ENCODE measurements at regions not wholly inside any gene's neighbourhood (a gene's known extent, or its start where the extent isn't known, plus 50 kb on each side); places are given as distances from the start of the nearest gene placed in this dataset.
"Not testable (repeated sequence)": the region's sequence is repeated elsewhere in the genome, so short reads cannot be mapped to it uniquely, and the experiment has no call there.

- H3K27ac ChIP-seq, result no peak overlapping the region
- TF ChIP-seq ZFX (IDR thresholded peaks at IDR 0.05; ENCODE audit: borderline replicate concordance) (no peak), CTCF (IDR thresholded peaks at IDR 0.05) (no peak)
These were observed 170.5 kb upstream of the COPS8 start for GRCh38 chr2:236915186-236915585.

GRCh38 chr2:236915726-236916125 lies 170.0 kb upstream of the COPS8 start:
- no peak overlapping the region for H3K27ac ChIP-seq
- TF ChIP-seq ZFX (IDR thresholded peaks at IDR 0.05; ENCODE audit: borderline replicate concordance) (no peak), CTCF (IDR thresholded peaks at IDR 0.05) (no peak)

DNA sequence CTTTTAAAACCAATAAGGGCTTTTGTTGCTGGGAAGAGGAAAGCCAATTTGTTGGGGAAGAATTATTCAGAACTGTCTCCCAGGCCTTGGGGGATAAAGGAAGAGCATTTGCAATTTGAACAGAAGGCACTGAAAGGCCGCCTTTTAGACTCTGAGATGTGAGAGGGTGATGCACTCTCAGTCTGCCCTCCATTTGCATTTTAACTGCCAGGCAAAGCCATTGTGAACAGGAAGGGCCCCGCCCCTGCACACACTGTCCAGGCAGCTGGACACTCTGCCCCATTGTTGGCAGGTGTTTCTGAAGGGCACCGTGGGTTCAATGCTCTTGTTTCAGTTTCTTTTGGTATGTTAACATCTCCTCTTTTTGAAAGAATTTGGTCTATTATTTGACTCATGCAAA lies 169.5 kb upstream of the COPS8 start:
- TF ChIP-seq ZFX (IDR thresholded peaks at IDR 0.05; ENCODE audit: borderline replicate concordance) (no peak), CTCF (IDR thresholded peaks at IDR 0.05) (no peak)
- no peak overlapping the region for H3K27ac ChIP-seq

GRCh38 chr2:236916651-236917050 lies 169.0 kb upstream of the COPS8 start:
- no peak for TF ChIP-seq ZFX (IDR thresholded peaks at IDR 0.05; ENCODE audit: borderline replicate concordance)
- no peak for TF ChIP-seq CTCF (IDR thresholded peaks at IDR 0.05)
- no peak overlapping the region for H3K27ac ChIP-seq

DNA sequence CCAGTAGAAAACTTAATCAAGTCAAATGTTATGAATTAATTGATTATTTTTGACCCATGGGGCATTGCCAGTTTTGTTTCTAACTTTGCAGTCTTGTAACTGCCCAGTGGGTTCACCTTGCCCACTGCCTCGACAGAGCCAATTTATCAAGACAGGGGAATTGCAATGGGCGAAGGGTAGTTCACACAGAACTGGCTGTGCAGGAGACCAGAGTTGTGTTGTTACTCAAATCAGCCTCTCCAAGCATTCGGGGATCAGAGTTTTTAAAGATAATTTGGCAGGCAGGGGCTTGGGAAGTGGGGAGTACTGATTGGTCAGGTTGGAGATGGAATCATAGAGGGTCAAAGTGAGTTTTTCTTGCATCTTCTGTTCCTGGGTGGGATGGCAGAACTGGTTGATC lies 168.5 kb upstream of the COPS8 start:
- no peak for TF ChIP-seq CTCF (IDR thresholded peaks at IDR 0.05)
- TF ChIP-seq ZFX (IDR thresholded peaks at IDR 0.05; ENCODE audit: borderline replicate concordance), result no peak
- H3K27ac ChIP-seq, result no peak overlapping the region

DNA sequence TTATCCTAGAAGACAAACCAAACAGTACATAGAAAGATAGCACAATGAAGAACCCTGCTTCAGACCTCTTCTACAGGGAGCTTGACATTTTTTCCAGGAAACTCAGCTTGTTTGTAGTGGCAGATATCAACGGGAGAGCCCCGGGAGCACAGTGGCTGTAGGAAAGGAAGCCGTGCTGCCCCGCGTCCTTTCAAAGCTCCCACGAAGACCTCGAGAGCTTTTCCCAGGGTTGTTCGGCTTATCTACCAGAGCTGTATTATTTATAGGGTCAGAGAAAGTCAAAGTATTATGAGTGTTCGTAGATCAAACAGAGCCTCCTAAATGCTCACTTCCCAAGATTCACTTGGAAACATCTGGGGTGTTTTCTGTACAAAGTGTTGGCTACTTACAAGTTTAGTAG lies 167.1 kb upstream of the COPS8 start:
- H3K27ac ChIP-seq, result no peak overlapping the region
- TF ChIP-seq ZFX (IDR thresholded peaks at IDR 0.05; ENCODE audit: borderline replicate concordance), result no peak
- no peak for TF ChIP-seq CTCF (IDR thresholded peaks at IDR 0.05)

DNA sequence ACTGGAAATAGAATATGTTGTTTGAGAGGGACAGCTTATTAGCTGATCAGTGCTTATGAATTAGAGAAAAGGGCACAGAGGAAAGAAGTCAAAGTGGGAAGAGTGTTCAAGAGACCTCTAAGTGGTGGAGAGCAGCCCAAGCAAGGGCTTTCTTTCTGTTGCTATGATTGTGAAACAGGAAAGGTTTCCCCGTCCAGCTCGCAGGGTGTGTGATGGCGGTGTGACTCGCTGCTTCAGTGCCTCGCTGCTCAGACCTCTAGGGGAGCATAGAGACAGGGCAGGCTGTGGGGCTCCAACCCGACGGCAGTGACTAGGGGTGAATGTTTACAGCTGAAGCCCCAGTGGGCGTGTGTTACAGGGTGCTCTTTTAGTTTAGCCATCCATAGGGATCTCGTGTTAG lies 166.5 kb upstream of the COPS8 start:
- no peak for TF ChIP-seq CTCF (IDR thresholded peaks at IDR 0.05)
- no peak for TF ChIP-seq ZFX (IDR thresholded peaks at IDR 0.05; ENCODE audit: borderline replicate concordance)
- no peak overlapping the region for H3K27ac ChIP-seq

DNA sequence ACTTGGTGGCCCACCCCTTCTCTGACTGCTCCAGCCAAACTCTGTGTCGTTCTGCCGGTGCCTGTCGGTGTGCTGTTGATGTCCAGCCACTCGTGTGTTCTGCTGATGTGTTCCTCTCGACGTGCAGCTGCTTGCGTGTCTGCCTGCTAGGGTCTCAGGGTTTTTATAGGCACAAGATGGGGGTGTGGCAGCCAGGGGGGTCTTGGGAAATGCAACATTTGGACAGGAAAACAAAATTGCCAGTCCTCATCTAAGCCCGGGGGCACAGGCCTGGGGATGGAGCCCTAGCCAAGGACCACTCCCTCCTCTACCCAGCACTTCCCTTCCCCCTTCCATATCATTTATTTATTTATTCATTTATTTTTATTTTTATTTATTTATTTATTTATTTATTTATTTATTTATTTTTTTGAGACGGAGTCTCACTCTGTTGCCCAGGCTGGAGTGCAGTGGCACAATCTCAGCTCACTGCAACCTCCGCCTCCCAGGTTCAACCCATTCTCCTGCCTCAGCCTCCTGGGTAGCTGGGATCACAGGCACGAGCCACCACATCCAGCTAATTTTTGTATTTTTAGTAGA lies 165.8 kb upstream of the COPS8 start:
- H3K27ac ChIP-seq, result not testable (repeated sequence)

All from 22Rv1 (cell line).